ENCODE measurements at regions not wholly inside any gene's neighbourhood (a gene's known extent, or its start where the extent isn't known, plus 50 kb on each side); places are given as distances from the start of the nearest gene placed in this dataset.

DNA sequence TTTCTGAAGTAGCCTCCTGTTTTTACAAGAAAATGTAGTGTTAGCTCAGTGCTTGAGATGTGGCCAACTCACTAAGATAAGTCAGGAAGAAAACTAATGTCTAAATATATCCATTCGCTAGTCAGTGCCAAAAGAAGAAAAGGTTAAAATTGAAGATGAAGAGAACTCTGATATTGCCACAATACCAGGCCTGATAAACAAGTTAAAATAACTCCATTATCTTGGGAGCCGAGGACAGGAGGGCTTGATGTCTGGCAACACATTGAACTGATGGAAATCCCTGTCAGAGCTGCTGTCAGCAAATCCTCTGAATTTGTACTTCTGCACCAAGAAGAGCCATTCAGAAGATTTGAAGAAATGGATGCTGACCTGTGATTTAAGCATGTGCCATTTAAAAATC lies 103.4 kb downstream of the LRRC70 start:
- Histone ChIP-seq H3K9ac (ENCODE audit: low read length in 5 of 5) (no peak overlapping the region), H3K27ac (ENCODE audit: low read depth, low read length) (no peak overlapping the region), H3K9me3 (ENCODE audit: control insufficient read depth in 5 of 5, low read length in 5 of 5) (peaks cover 2 to 16% (median 14%) of the 10 kb centered on the region in 5 donors), H3K36me3 (ENCODE audit: control insufficient read depth in 5 of 5, insufficient read depth in 5 of 5, low read length in 5 of 5) (no peaks in the 10 kb centered on the region), H3K4me1 (ENCODE audit: control insufficient read depth in 5 of 5, insufficient read depth in 5 of 5, low read length in 5 of 5) (peaks cover 0 to 18% (median 0%) of the 10 kb centered on the region in 5 donors), H3K27me3 (ENCODE audit: control insufficient read depth in 5 of 5, insufficient read depth in 4 of 5, low read length in 5 of 5) (no peaks in the 10 kb centered on the region), H3K4me3 (ENCODE audit: low read depth in 1 of 5, low read length in 5 of 5) (no peak overlapping the region)

GRCh38 chr5:62681117-62681850 lies 102.7 kb downstream of the LRRC70 start:
- peaks cover 2 to 15% (median 9%) of the 10 kb centered on the region in 5 donors for H3K9me3 ChIP-seq (ENCODE audit: control insufficient read depth in 5 of 5, low read length in 5 of 5)
- H3K27me3 ChIP-seq (ENCODE audit: control insufficient read depth in 5 of 5, insufficient read depth in 4 of 5, low read length in 5 of 5): no peaks in the 10 kb centered on the region
- no peaks in the 10 kb centered on the region for H3K36me3 ChIP-seq (ENCODE audit: control insufficient read depth in 5 of 5, insufficient read depth in 5 of 5, low read length in 5 of 5)
- no peak overlapping the region for H3K27ac ChIP-seq (ENCODE audit: low read depth, low read length)
- peaks cover 0 to 15% (median 0%) of the 10 kb centered on the region in 5 donors for H3K4me1 ChIP-seq (ENCODE audit: control insufficient read depth in 5 of 5, insufficient read depth in 5 of 5, low read length in 5 of 5)
- H3K9ac ChIP-seq (ENCODE audit: low read length in 5 of 5): no peak overlapping the region
- H3K4me3 ChIP-seq (ENCODE audit: low read depth in 1 of 5, low read length in 5 of 5): no peak overlapping the region

- Histone ChIP-seq H3K9ac (ENCODE audit: low read length in 5 of 5) (no peak overlapping the region), H3K4me3 (ENCODE audit: low read depth in 1 of 5, low read length in 5 of 5) (no peak overlapping the region), H3K27ac (ENCODE audit: low read depth, low read length) (no peak overlapping the region), H3K9me3 (ENCODE audit: control insufficient read depth in 5 of 5, low read length in 5 of 5) (peaks cover 2 to 13% (median 9%) of the 10 kb centered on the region in 5 donors), H3K27me3 (ENCODE audit: control insufficient read depth in 5 of 5, insufficient read depth in 4 of 5, low read length in 5 of 5) (no peaks in the 10 kb centered on the region), H3K36me3 (ENCODE audit: control insufficient read depth in 5 of 5, insufficient read depth in 5 of 5, low read length in 5 of 5) (no peaks in the 10 kb centered on the region), H3K4me1 (ENCODE audit: control insufficient read depth in 5 of 5, insufficient read depth in 5 of 5, low read length in 5 of 5) (peaks cover 0 to 4% (median 0%) of the 10 kb centered on the region in 5 donors)
Measured at GRCh38 chr5:62680121-62680520, 101.5 kb downstream of the LRRC70 start.
